ENCODE measurements at regions not wholly inside any gene's neighbourhood (a gene's known extent, or its start where the extent isn't known, plus 50 kb on each side); places are given as distances from the start of the nearest gene placed in this dataset.

DNA sequence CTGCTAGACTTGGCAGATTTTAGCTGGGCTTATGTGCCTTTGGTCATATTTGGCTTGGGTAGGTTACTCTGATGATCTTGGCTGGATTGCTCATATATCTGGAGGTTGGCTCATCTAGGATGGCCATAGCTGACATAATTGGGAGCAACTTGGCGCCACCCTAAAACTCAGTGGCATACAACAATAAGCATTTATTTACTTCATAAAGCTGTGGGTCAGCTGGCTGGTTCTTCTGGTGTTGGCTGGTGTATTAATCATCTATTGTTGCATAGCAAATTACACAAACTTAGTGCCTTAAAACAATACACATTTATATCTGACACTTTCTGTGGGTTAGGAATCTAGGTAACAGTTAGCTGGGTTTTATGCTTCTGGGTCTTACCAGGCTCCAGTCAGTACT is 297.3 kb upstream of the JAG1 start:
- H3K9ac ChIP-seq (ENCODE audit: low read length): no peak overlapping the region
- BruUV-seq (replicated peaks): no TSS peak
- H3K27ac ChIP-seq (ENCODE audit: low read depth, low read length): no peak overlapping the region
- H3K9me2 ChIP-seq (ENCODE audit: insufficient read depth): no peaks in the 10 kb centered on the region
- DNase-seq (ENCODE audit: low read depth, low spot score): no peak
- H3K4me3 ChIP-seq (replicated peaks in 1 of 2; ENCODE audit: low read depth in 1 of 2, low read length in 2 of 2): no peak overlapping the region
- TF ChIP-seq MAX (IDR thresholded peaks at IDR 0.05) (no peak), CEBPB (IDR thresholded peaks at IDR 0.05; ENCODE audit: low read depth) (no peak), RAD21 (IDR thresholded peaks at IDR 0.05; ENCODE audit: low read depth) (no peak), POLR2A (IDR thresholded peaks at IDR 0.05; ENCODE audit: borderline replicate concordance, extremely low read depth, insufficient read depth, insufficient read length) (no peak), ATF3 (IDR thresholded peaks at IDR 0.05) (no peak), TCF7L2 (IDR thresholded peaks at IDR 0.05; ENCODE audit: borderline replicate concordance, extremely low read depth, insufficient read depth, insufficient read length) (no peak)
- TF ChIP-seq, protein P1, sequence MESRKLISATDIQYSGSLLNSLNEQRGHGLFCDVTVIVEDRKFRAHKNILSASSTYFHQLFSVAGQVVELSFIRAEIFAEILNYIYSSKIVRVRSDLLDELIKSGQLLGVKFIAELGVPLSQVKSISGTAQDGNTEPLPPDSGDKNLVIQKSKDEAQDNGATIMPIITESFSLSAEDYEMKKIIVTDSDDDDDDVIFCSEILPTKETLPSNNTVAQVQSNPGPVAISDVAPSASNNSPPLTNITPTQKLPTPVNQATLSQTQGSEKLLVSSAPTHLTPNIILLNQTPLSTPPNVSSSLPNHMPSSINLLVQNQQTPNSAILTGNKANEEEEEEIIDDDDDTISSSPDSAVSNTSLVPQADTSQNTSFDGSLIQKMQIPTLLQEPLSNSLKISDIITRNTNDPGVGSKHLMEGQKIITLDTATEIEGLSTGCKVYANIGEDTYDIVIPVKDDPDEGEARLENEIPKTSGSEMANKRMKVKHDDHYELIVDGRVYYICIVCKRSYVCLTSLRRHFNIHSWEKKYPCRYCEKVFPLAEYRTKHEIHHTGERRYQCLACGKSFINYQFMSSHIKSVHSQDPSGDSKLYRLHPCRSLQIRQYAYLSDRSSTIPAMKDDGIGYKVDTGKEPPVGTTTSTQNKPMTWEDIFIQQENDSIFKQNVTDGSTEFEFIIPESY (IDR thresholded peaks at IDR 0.05; ENCODE audit: extremely low read depth, insufficient replicate concordance, low read length): no peak
- no peaks in the 10 kb centered on the region for H3K27me3 ChIP-seq (ENCODE audit: insufficient read depth, low read length)
- ATAC-seq: no peak
- CTCF ChIA-PET: no interaction called here
- intact Hi-C loops (cut with micrococcal nuclease): no loop called here
- H3K4me1 ChIP-seq (ENCODE audit: control insufficient read depth in 1 of 2, insufficient read depth in 2 of 2, low read length in 2 of 2): 0 out of 4 replicates have a peak, but pooled peaks cover 0 to 3% of the 10 kb centered on the region in 2 experiments
- POLR2A ChIA-PET: no interaction called here
- H2AFZ ChIP-seq (ENCODE audit: low read depth, low read length, poor library complexity, severe bottlenecking): no peak overlapping the region
- no peak overlapping the region for H3K4me2 ChIP-seq (ENCODE audit: low read length)
- no peaks in the 10 kb centered on the region for H4K20me1 ChIP-seq (ENCODE audit: insufficient read depth)
- no peaks in the 10 kb centered on the region for H3K36me3 ChIP-seq (ENCODE audit: control insufficient read depth in 1 of 2, insufficient read depth in 2 of 2, low read length in 2 of 2)
- no peaks in the 10 kb centered on the region for H3K9me3 ChIP-seq (ENCODE audit: control insufficient read depth in 1 of 2, insufficient read depth in 1 of 2, low read depth in 1 of 2, low read length in 2 of 2)
- no peaks in the 10 kb centered on the region for H3K79me2 ChIP-seq (ENCODE audit: insufficient read depth, low read length)
- RAD21 ChIA-PET (ENCODE audit: low non-redundant PET in 1 of 2, low total read pairs in 2 of 2, uncharacterized antibody in 2 of 2, unreplicated experiment in 2 of 2): no interaction called here
